Prostate gland (tissue), 2 donors: ENCODE measurements at regions not wholly inside any gene's neighbourhood (a gene's known extent, or its start where the extent isn't known, plus 50 kb on each side); places are given as distances from the start of the nearest gene placed in this dataset.

Experiments used
- DNase-seq: peaks from one replicate; pipeline ENCODE4 v3.0.0-alpha.2; 2019; ENCODE audit warnings: low spot score
- H3K27ac ChIP-seq, 2 donors: fragments of 200-600 bp; sonication (generic); 2 replicates each; pipeline ENCODE4 v1.5.1; 2017 to 2019
- H3K27me3 ChIP-seq: fragments of 200-600 bp; sonication (generic); replicated peaks from 2 replicates; pipeline ENCODE4 v1.5.1; 2019; ENCODE audit not compliant: insufficient read depth
- H3K36me3 ChIP-seq, 2 donors: fragments of 200-600 bp; sonication (generic); 1 replicate in 1 of 2; 2 replicates in 1 of 2; pipeline versions ENCODE4 v1.5.1 to v1.8.1; 2017 to 2019
- H3K4me1 ChIP-seq: fragments of 200-600 bp; sonication (generic); replicated peaks from 2 replicates; pipeline ENCODE4 v1.5.1; 2019
- H3K4me3 ChIP-seq, 2 donors: fragments of 200-600 bp; sonication (generic); 2 replicates each; pipeline ENCODE4 v1.5.1; 2017 to 2019
- H3K9me3 ChIP-seq: fragments of 200-600 bp; sonication (generic); 2 replicates; pipeline ENCODE4 v1.5.1; 2017
- POLR2A ChIP-seq: fragments of 450-650 bp; IDR thresholded peaks from one replicate; pipeline ENCODE4 v1.6.1; 2016; ENCODE audit warnings: antibody characterized with exemption, mild to moderate bottlenecking
- POLR2AphosphoS5 ChIP-seq: sonication (generic); formaldehyde crosslinking; IDR thresholded peaks from one replicate; pipeline ENCODE4 v1.6.1; 2017; ENCODE audit warnings: antibody characterized with exemption
- WGBS: methylation state at CpG from one replicate; pipeline ENCODE4 v1.1.5; 2018; 5-methylcytosine and 5-hydroxymethylcytosine counted together
- intact Hi-C: fragments of 100-400 bp; cut with DNase I; formaldehyde crosslinking; loops from one replicate; pipeline ENCODE4 v1.14.2; 2022
- TF ChIP-seq, protein P1 (sequence below), 4 experiments: fragments of 200-600 bp in 2 of 4; fragments of 450-650 bp in 2 of 4; sonication (generic) in 2 of 4; IDR thresholded peaks; 1 replicate in 3 of 4; 2 replicates in 1 of 4; pipeline ENCODE4 v1.5.1; 2016 to 2019; ENCODE audit warnings: antibody characterized with exemption in 4 of 4, mild to moderate bottlenecking in 2 of 4, moderate library complexity in 2 of 4

DNA sequence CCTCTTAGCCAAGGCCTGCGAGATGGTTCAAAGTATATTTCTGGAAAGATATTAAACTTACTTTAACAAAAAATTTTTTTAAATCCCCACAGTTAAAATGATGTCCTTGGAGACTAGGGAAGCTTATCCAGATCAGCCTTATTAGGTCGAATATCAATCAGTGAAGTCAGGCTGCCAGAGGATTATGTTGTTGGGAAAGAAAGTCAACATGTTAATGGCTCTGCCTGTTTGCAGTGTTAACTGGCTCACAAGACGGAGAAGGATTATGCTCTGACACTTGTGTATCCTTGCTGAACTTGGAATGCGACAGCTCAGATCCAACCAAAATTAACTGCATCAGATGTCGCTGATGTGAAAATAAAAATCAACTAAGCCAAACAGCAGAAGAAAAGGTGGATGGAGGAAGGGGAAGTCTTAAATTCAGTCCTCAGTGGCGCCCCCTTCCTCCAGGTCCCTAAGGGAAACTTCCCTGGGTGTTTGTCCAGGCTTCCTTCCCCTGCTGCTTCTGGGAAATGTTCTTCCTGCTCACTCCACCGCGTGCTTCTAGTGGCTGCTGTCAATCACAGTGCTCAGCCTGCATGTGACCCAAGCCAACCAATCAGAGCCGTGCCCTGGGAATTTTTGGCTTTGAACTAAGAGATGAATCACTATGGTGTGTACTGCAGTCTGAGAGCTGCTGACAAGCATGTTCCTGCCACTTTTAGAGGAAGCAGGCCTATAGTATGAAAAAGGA lies 690.4 kb upstream of the NRP1 start:
- Histone ChIP-seq H3K4me1 (no peaks in the 10 kb centered on the region), H3K36me3 (no peaks in the 10 kb centered on the region), H3K27me3 (no peaks in the 10 kb centered on the region), H3K27ac (no peak overlapping the region), H3K4me3 (no peak overlapping the region), H3K9me3 (no peaks in the 10 kb centered on the region)
- WGBS = 59% methylated on average over 9 of the region's 9 CpGs
- intact Hi-C loops = loop anchor here (10.0 kb wide), 1 partner anchor 690 kb away; the partner anchor contains the start of gene NRP1
- TF ChIP-seq POLR2AphosphoS5 (no peak), POLR2A (no peak)
- TF ChIP-seq, protein P1, sequence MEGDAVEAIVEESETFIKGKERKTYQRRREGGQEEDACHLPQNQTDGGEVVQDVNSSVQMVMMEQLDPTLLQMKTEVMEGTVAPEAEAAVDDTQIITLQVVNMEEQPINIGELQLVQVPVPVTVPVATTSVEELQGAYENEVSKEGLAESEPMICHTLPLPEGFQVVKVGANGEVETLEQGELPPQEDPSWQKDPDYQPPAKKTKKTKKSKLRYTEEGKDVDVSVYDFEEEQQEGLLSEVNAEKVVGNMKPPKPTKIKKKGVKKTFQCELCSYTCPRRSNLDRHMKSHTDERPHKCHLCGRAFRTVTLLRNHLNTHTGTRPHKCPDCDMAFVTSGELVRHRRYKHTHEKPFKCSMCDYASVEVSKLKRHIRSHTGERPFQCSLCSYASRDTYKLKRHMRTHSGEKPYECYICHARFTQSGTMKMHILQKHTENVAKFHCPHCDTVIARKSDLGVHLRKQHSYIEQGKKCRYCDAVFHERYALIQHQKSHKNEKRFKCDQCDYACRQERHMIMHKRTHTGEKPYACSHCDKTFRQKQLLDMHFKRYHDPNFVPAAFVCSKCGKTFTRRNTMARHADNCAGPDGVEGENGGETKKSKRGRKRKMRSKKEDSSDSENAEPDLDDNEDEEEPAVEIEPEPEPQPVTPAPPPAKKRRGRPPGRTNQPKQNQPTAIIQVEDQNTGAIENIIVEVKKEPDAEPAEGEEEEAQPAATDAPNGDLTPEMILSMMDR (IDR thresholded peaks at IDR 0.05) = no peak
- no peak for DNase-seq

DNA sequence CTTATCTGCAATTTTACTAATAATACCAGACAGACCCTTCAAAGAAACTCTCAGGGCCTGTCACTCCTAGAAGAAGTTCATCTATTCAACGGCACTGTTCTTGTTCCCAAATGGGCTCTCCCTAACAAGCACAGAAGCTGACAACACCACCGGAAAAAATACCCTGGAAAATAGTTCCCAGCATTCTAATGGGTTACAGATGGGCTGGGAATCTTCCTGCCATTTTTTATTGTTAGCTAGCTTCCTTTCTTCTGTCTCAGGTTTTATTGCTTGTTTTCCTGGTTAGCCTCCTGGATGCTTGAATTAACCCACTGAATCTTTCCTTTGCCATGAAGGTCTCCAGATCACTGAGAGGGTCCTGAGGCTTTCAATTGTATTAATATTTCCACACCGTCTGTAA lies 689.8 kb upstream of the NRP1 start:
- H3K36me3 ChIP-seq = no peaks in the 10 kb centered on the region
- WGBS = 80% methylated on average over 3 of the region's 3 CpGs
- TF ChIP-seq POLR2AphosphoS5 (no peak), POLR2A (no peak)
- TF ChIP-seq, protein P1 (IDR thresholded peaks at IDR 0.05) = no peak
- DNase-seq = no peak
- H3K4me1 ChIP-seq = no peaks in the 10 kb centered on the region
- H3K27ac ChIP-seq = no peak overlapping the region
- H3K27me3 ChIP-seq = no peaks in the 10 kb centered on the region
- H3K4me3 ChIP-seq = no peak overlapping the region
- intact Hi-C loops = loop anchor here (10.0 kb wide), 1 partner anchor 689 kb away; the partner anchor contains the start of gene NRP1
- H3K9me3 ChIP-seq = no peaks in the 10 kb centered on the region

DNA sequence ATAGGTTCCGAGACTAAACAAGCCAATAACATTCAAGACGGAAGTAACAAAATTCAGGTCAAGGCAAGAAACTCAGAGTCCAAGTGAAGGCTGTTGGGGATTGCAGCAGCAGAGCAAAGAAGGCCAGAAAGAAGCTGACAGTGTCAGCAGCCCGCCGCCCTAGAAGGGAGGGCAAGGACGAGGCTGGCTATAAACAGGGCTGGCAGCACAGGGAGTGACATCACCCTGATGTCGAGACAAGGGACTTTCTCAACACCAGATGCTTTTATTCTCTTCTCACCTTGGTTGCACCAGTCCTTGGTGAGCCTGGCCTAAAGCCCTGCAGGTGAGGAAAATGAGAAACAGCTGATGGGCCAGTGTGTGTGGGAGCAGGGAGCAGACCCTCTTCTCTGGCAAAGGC lies 687.7 kb upstream of the NRP1 start:
- TF ChIP-seq, protein P1 (IDR thresholded peaks at IDR 0.05) = no peak
- TF ChIP-seq POLR2AphosphoS5 (no peak), POLR2A (no peak)
- Histone ChIP-seq H3K27me3 (no peaks in the 10 kb centered on the region), H3K27ac (no peak overlapping the region), H3K9me3 (no peaks in the 10 kb centered on the region), H3K4me3 (no peak overlapping the region), H3K4me1 (no peaks in the 10 kb centered on the region), H3K36me3 (no peaks in the 10 kb centered on the region)
- intact Hi-C loops = loop anchor here (10.0 kb wide), 1 partner anchor 687 kb away; the partner anchor contains the start of gene NRP1
- no peak for DNase-seq
- WGBS = 67% methylated on average over 6 of the region's 6 CpGs

GRCh38 chr10:34018784-34019183 lies 684.3 kb upstream of the NRP1 start:
- Histone ChIP-seq H3K36me3 (no peaks in the 10 kb centered on the region), H3K4me3 (no peak overlapping the region), H3K27me3 (no peaks in the 10 kb centered on the region), H3K4me1 (no peaks in the 10 kb centered on the region), H3K27ac (no peak overlapping the region), H3K9me3 (no peaks in the 10 kb centered on the region)
- no peak for TF ChIP-seq POLR2AphosphoS5
- TF ChIP-seq, protein P1 (IDR thresholded peaks at IDR 0.05) = no peak
- TF ChIP-seq POLR2A = no peak
- DNase-seq = peak; percentile 33
- intact Hi-C loops = no loop called here
- 56% methylated on average over 1 of the region's 1 CpG for WGBS

DNA sequence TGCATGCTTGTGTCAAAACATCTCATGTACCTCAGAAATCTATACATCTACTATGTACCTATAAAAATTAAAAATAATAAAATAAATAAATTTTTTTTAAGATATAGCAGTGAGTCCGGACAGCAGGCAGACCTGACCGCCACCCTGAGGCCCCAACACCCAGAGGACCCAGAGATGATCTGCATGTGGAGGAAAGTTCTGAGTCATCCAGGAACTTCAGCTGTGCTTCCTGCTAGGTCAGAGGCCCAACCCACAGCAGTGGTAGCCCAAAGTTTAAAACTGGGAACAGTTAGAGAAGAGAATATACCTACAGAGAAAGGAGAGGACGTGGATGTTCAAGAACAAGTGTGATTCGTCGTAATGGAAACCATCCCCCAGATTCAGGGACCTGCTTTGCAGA lies 683.7 kb upstream of the NRP1 start:
- WGBS = 94% methylated on average over 5 of the region's 5 CpGs
- Histone ChIP-seq H3K36me3 (no peaks in the 10 kb centered on the region), H3K27me3 (no peaks in the 10 kb centered on the region), H3K4me1 (no peaks in the 10 kb centered on the region), H3K9me3 (no peaks in the 10 kb centered on the region), H3K27ac (no peak overlapping the region), H3K4me3 (no peak overlapping the region)
- intact Hi-C loops = no loop called here
- TF ChIP-seq, protein P1 (IDR thresholded peaks at IDR 0.05) = no peak
- TF ChIP-seq POLR2AphosphoS5 = no peak
- no peak for TF ChIP-seq POLR2A
- DNase-seq = no peak
